NB4 (cell line): ENCODE measurements at regions not wholly inside any gene's neighbourhood (a gene's known extent, or its start where the extent isn't known, plus 50 kb on each side); places are given as distances from the start of the nearest gene placed in this dataset.

Experiments used
- DNase-seq: peaks from one replicate; pipeline ENCODE4 v3.0.0; 2010; ENCODE audit warnings: low read depth
- H3K4me3 ChIP-seq: one replicate; pipeline ENCODE4 v1.5.1; 2011; ENCODE audit warnings: mild to moderate bottlenecking, low read depth, low read length, moderate library complexity
- CTCF ChIP-seq: IDR thresholded peaks from one replicate; pipeline ENCODE4 v1.5.1; 2012; ENCODE audit warnings: low read depth, low read length
- MAX ChIP-seq: IDR thresholded peaks from 2 replicates; pipeline ENCODE4 v1.6.1; 2011; ENCODE audit warnings: low read depth, low read length
- MYC ChIP-seq: IDR thresholded peaks from 2 replicates; pipeline ENCODE4 v1.6.1; 2011; ENCODE audit warnings: low read depth, low read length
- POLR2A ChIP-seq: IDR thresholded peaks from 2 replicates; pipeline ENCODE4 v1.6.1; 2011; ENCODE audit warnings: mild to moderate bottlenecking; ENCODE audit not compliant: insufficient read length; ENCODE audit errors: extremely low read depth

GRCh38 chr10:61289813-61290212 is 163.4 kb downstream of the TMEM26 start:
- no peak for DNase-seq
- no peak for TF ChIP-seq POLR2A
- no peak for TF ChIP-seq MAX
- no peak for TF ChIP-seq CTCF
- TF ChIP-seq MYC, result no peak
- H3K4me3 ChIP-seq, result no peak overlapping the region

- TF ChIP-seq MAX, result no peak
- no peak for TF ChIP-seq POLR2A
- TF ChIP-seq CTCF, result no peak
- no peak for TF ChIP-seq MYC
- no peak overlapping the region for H3K4me3 ChIP-seq
- peak; percentile 15 for DNase-seq
Observed at GRCh38 chr10:61286686-61287085, 166.5 kb downstream of the TMEM26 start.

- H3K4me3 ChIP-seq, result no peak overlapping the region
Observed at GRCh38 chr10:61285749-61286148, 167.4 kb downstream of the TMEM26 start.

GRCh38 chr10:61284222-61284890 is 168.8 kb downstream of the TMEM26 start:
- no peak for TF ChIP-seq POLR2A
- peak; percentile 36 for TF ChIP-seq CTCF
- DNase-seq, result peak; percentile 57
- no peak overlapping the region for H3K4me3 ChIP-seq

More at GRCh38 chr10:61285749-61286148, 167.4 kb downstream of the TMEM26 start:
- TF ChIP-seq MYC, result no peak
- TF ChIP-seq CTCF, result no peak
- no peak for TF ChIP-seq MAX
- TF ChIP-seq POLR2A, result no peak
- DNase-seq, result no peak

- DNase-seq, result no peak
- TF ChIP-seq POLR2A (no peak), MYC (no peak), CTCF (no peak), MAX (no peak)
- H3K4me3 ChIP-seq, result no peak overlapping the region
Observed at GRCh38 chr10:61283481-61284221, 169.5 kb downstream of the TMEM26 start.
